SK-N-SH (cell line): ENCODE measurements at regions not wholly inside any gene's neighbourhood (a gene's known extent, or its start where the extent isn't known, plus 50 kb on each side); places are given as distances from the start of the nearest gene placed in this dataset.
A peak's percentile ranks its signal among the peaks of the same experiment; 100 is the strongest.

Experiments used
- CTCF ChIA-PET: fragments of 300-600, 350-600 bp; formaldehyde crosslinking; extraction: SDS; loops from one replicate; lab custom pipeline; 2021; lab: Yijun Ruan, JAX
- POLR2A ChIA-PET: fragments of 350-600 bp; sonication (Branson Sonifier 250); formaldehyde crosslinking; extraction: SDS; loops from one replicate; lab custom pipeline; 2020; ENCODE audit warnings: antibody characterized with exemption, inconsistent platforms; lab: Yijun Ruan, JAX
- DNase-seq: peaks from one replicate; pipeline ENCODE4 v3.0.0; 2012
- H2AFZ ChIP-seq: fragments of 200-600 bp; sonication (generic); 2 replicates; pipeline ENCODE4 v1.8.1; 2016; ENCODE audit warnings: antibody characterized with exemption, mild to moderate bottlenecking, low read depth
- H3F3A ChIP-seq: fragments of 200-600 bp; sonication (generic); replicated peaks from 2 replicates; pipeline ENCODE3; 2016; ENCODE audit warnings: antibody characterized with exemption, mild to moderate bottlenecking; ENCODE audit not compliant: insufficient read depth
- H3K27ac ChIP-seq, 2 experiments: fragments of 200-500 bp in 1 of 2; fragments of 200-600 bp in 1 of 2; sonication (Bioruptor generic) in 1 of 2; sonication (generic), shearing (Covaris generic) in 1 of 2; 2 replicates each; pipeline versions ENCODE4 v1.5.1 to v1.6.1; 2014 to 2016; ENCODE audit warnings: low read depth in 2 of 2, inconsistent platforms in 1 of 2, low read length in 1 of 2, mild to moderate bottlenecking in 1 of 2, mixed read lengths in 1 of 2
- H3K27me3 ChIP-seq: fragments of 200-600 bp; sonication (generic), shearing (Covaris generic); 2 replicates; pipeline ENCODE4 v1.6.1; 2016; ENCODE audit warnings: mixed run types; ENCODE audit not compliant: insufficient read depth
- H3K36me3 ChIP-seq, 2 experiments: fragments of 200-500 bp in 1 of 2; fragments of 200-600 bp in 1 of 2; sonication (Bioruptor generic) in 1 of 2; sonication (generic) in 1 of 2; replicated peaks in 1 of 2; 2 replicates each; pipeline versions ENCODE3 to v1.5.1; 2014 to 2016; ENCODE audit warnings: low read length in 1 of 2, mild to moderate bottlenecking in 1 of 2; ENCODE audit not compliant: insufficient read depth in 2 of 2, control insufficient read depth in 1 of 2
- H3K4me1 ChIP-seq, 2 experiments: fragments of 200-500 bp in 1 of 2; fragments of 200-600 bp in 1 of 2; sonication (Bioruptor generic) in 1 of 2; sonication (generic), shearing (Covaris generic) in 1 of 2; 2 replicates each; pipeline versions ENCODE4 v1.5.1 to v1.6.1; 2014 to 2016; ENCODE audit warnings: low read depth in 1 of 2, low read length in 1 of 2, mixed run types in 1 of 2; ENCODE audit not compliant: insufficient read depth in 2 of 2, control insufficient read depth in 1 of 2
- H3K4me2 ChIP-seq: fragments of 200-600 bp; sonication (generic), shearing (Covaris generic); 2 replicates; pipeline ENCODE4 v1.6.1; 2017; ENCODE audit warnings: mixed run types
- H3K4me3 ChIP-seq, 2 experiments: fragments of 200-500 bp in 1 of 2; fragments of 200-600 bp in 1 of 2; sonication (Bioruptor generic) in 1 of 2; sonication (generic), shearing (Covaris generic) in 1 of 2; 2 replicates each; pipeline versions ENCODE4 v1.5.1 to v1.8.1; 2014 to 2016; ENCODE audit warnings: low read depth in 2 of 2, inconsistent platforms in 1 of 2, low read length in 1 of 2, mild to moderate bottlenecking in 1 of 2, mixed read lengths in 1 of 2, moderate library complexity in 1 of 2
- H3K79me2 ChIP-seq: fragments of 200-600 bp; sonication (generic); 2 replicates; pipeline ENCODE4 v1.8.1; 2017; ENCODE audit warnings: mild to moderate bottlenecking; ENCODE audit not compliant: insufficient read depth
- H3K9ac ChIP-seq: fragments of 200-600 bp; sonication (generic); 2 replicates; pipeline ENCODE4 v1.6.1; 2017; ENCODE audit warnings: mixed run types
- H3K9me2 ChIP-seq: fragments of 200-600 bp; sonication (generic); 2 replicates; pipeline ENCODE4 v1.6.1; 2017; ENCODE audit warnings: mixed run types
- H3K9me3 ChIP-seq: fragments of 200-600 bp; sonication (generic); 2 replicates; pipeline ENCODE4 v1.6.1; 2017; ENCODE audit warnings: mixed run types, mild to moderate bottlenecking, moderate library complexity
- H4K20me1 ChIP-seq: fragments of 200-600 bp; sonication (generic); 2 replicates; pipeline ENCODE4 v1.6.1; 2017; ENCODE audit warnings: mild to moderate bottlenecking, mixed run types; ENCODE audit not compliant: insufficient read depth
- ELF1 ChIP-seq: IDR thresholded peaks from 2 replicates; pipeline ENCODE4 v1.4.0; 2012
- EP300 ChIP-seq, 2 experiments: IDR thresholded peaks; 2 replicates each; pipeline versions ENCODE4 v1.4.0 to v1.6.1; 2012; ENCODE audit warnings: borderline replicate concordance in 1 of 2, low read depth in 1 of 2, low read length in 1 of 2
- FOXM1 ChIP-seq: IDR thresholded peaks from 2 replicates; pipeline ENCODE4 v1.4.0; 2012; ENCODE audit warnings: low read depth, mild to moderate bottlenecking
- GATA2 ChIP-seq: sonication (generic); formaldehyde crosslinking; IDR thresholded peaks from 2 replicates; pipeline ENCODE4 v1.5.0; 2020; ENCODE audit warnings: mild to moderate bottlenecking, missing genetic modification reagents
- IRF3 ChIP-seq: fragments of 150-350 bp; IDR thresholded peaks from 2 replicates; pipeline ENCODE4 v1.6.1; 2016; ENCODE audit warnings: mild to moderate bottlenecking, low read depth, low read length
- MXI1 ChIP-seq: IDR thresholded peaks from 2 replicates; pipeline ENCODE4 v1.6.1; 2012; ENCODE audit warnings: mild to moderate bottlenecking, low read depth, low read length, improper control_type of control experiment
- NFIC ChIP-seq: IDR thresholded peaks from 2 replicates; pipeline ENCODE4 v1.4.0; 2012; ENCODE audit warnings: borderline replicate concordance
- RCOR1 ChIP-seq: fragments of 150-350 bp; IDR thresholded peaks from 2 replicates; pipeline ENCODE4 v1.6.1; 2017; ENCODE audit warnings: antibody characterized with exemption, low read length
- REST ChIP-seq: IDR thresholded peaks from 2 replicates; pipeline ENCODE4 v1.6.1; 2012; ENCODE audit warnings: mild to moderate bottlenecking, low read depth, low read length, moderate library complexity
- SIN3A ChIP-seq: IDR thresholded peaks from 2 replicates; pipeline ENCODE4 v1.6.1; 2012; ENCODE audit warnings: low read depth, mild to moderate bottlenecking, low read length, moderate library complexity, borderline replicate concordance
- USF1 ChIP-seq: IDR thresholded peaks from 2 replicates; pipeline ENCODE4 v1.4.0; 2012; ENCODE audit warnings: low read depth, borderline replicate concordance
- WGBS: methylation state at CpG from one replicate; pipeline ENCODE4 v1.1.6; 2017; ENCODE audit warnings: low lambda C conversion rate; 5-methylcytosine and 5-hydroxymethylcytosine counted together

- no peaks in the 10 kb centered on the region for H3K9me3 ChIP-seq
- no peak overlapping the region for H3K4me2 ChIP-seq
- H3K27me3 ChIP-seq: no peaks in the 10 kb centered on the region
- H3K9me2 ChIP-seq: no peaks in the 10 kb centered on the region
- WGBS: 66% methylated on average over 6 of the region's 6 CpGs
- H3K4me1 ChIP-seq: peaks cover 0 to 23% of the 10 kb centered on the region in 2 experiments; a peak in 2 of 4 replicates
- POLR2A ChIA-PET: no interaction called here
- no peak overlapping the region for H3K9ac ChIP-seq
- no peaks in the 10 kb centered on the region for H3K79me2 ChIP-seq
- no peak overlapping the region for H3K4me3 ChIP-seq
- peaks cover 6% of the 10 kb centered on the region for H3F3A ChIP-seq
- peak overlapping the region in 1 of 2 experiments; percentile 85; a peak in 1 of 4 replicates for H3K27ac ChIP-seq
- no peak for TF ChIP-seq RCOR1
- no peak for TF ChIP-seq FOXM1
- no peak for TF ChIP-seq GATA2 (CRISPR knock-in tag)
- no peak for TF ChIP-seq IRF3
- DNase-seq: no peak
- H2AFZ ChIP-seq: no peak overlapping the region
- no peaks in the 10 kb centered on the region for H3K36me3 ChIP-seq
- CTCF ChIA-PET: interaction anchor here (0.6 to 1.5 kb wide), 5 partner anchors 17 to 665 kb away, joined by 4 to 12 read pairs (median 6); partner anchors contain the start of gene SLC35F3
- H4K20me1 ChIP-seq: no peaks in the 10 kb centered on the region
Measured at GRCh38 chr1:233445737-233446136, 118.2 kb downstream of the MAP3K21 start.

GRCh38 chr1:233446935-233447334 lies 119.4 kb downstream of the MAP3K21 start:
- H3K9me2 ChIP-seq: no peaks in the 10 kb centered on the region
- CTCF ChIA-PET: interaction anchor here (3.0 kb wide), 1 partner anchor 344 kb away, joined by 17 read pairs; no protein-coding TSS in a partner anchor
- H3K4me2 ChIP-seq: no peak overlapping the region
- no peak for TF ChIP-seq ELF1
- no peak for TF ChIP-seq USF1
- TF ChIP-seq NFIC: no peak
- TF ChIP-seq EP300 (IDR thresholded peaks at IDR 0.05; ENCODE audit: borderline replicate concordance in 1 of 2, low read depth in 1 of 2, low read length in 1 of 2): no peak
- TF ChIP-seq MXI1: no peak
- no peak for TF ChIP-seq GATA2 (CRISPR knock-in tag)
- TF ChIP-seq REST: no peak
- no peak for TF ChIP-seq SIN3A
- H4K20me1 ChIP-seq: no peaks in the 10 kb centered on the region
- H3K27ac ChIP-seq: peak overlapping the region in 1 of 2 experiments; percentile 90; a peak in 1 of 4 replicates
- WGBS: 69% methylated on average over 6 of the region's 6 CpGs
- no peaks in the 10 kb centered on the region for H3K79me2 ChIP-seq
- H3K27me3 ChIP-seq: no peaks in the 10 kb centered on the region
- H3F3A ChIP-seq: peaks cover 6% of the 10 kb centered on the region
- no peaks in the 10 kb centered on the region for H3K9me3 ChIP-seq
- POLR2A ChIA-PET: no interaction called here
- peaks cover 0 to 17% of the 10 kb centered on the region in 2 experiments; a peak in 2 of 4 replicates for H3K4me1 ChIP-seq
- no peak overlapping the region for H3K4me3 ChIP-seq
- no peaks in the 10 kb centered on the region for H3K36me3 ChIP-seq
- H3K9ac ChIP-seq: no peak overlapping the region
- no peak overlapping the region for H2AFZ ChIP-seq
- no peak for DNase-seq
